Activated effector memory CD4-positive, alpha-beta T cell treated with anti-CD3 and anti-CD28 coated beads, Interleukin-2, amount 50 U/mL, for 16 hours (primary cell): ENCODE measurements at regions not wholly inside any gene's neighbourhood (a gene's known extent, or its start where the extent isn't known, plus 50 kb on each side); places are given as distances from the start of the nearest gene placed in this dataset.
A peak's percentile ranks its signal among the peaks of the same experiment; 100 is the strongest.
"Not testable (repeated sequence)": the region's sequence is repeated elsewhere in the genome, so short reads cannot be mapped to it uniquely, and the experiment has no call there.

ENCODE experiments used
- DNase-seq: peaks from one replicate; pipeline ENCODE4 v3.0.0-alpha.2; 2020

DNA sequence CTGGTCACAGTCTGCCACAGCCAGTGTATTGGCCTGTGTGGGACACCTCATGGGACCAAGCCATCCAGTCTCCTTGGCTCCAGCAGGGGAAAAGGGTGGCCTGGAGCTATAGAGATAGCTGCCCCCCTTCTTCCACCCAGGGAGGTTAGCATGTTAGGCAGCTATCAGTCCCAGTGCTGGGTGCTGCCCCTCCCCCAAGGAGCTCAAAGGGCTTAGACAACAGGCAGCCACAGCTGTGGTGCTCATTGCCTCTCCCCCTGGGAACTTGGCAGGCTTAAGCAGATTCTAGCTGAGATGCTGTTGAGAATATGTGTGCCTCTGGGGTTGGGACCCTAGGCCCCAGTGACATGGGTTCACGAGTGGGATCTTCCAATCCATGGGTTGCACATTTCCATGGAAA is 226.0 kb upstream of the PTGER4 start:
- DNase-seq, result no peak

- DNase-seq, result no peak
Observed at GRCh38 chr5:40452874-40453624, 226.7 kb upstream of the PTGER4 start.

GRCh38 chr5:40447438-40447837 is 232.3 kb upstream of the PTGER4 start:
- DNase-seq, result no peak

DNA sequence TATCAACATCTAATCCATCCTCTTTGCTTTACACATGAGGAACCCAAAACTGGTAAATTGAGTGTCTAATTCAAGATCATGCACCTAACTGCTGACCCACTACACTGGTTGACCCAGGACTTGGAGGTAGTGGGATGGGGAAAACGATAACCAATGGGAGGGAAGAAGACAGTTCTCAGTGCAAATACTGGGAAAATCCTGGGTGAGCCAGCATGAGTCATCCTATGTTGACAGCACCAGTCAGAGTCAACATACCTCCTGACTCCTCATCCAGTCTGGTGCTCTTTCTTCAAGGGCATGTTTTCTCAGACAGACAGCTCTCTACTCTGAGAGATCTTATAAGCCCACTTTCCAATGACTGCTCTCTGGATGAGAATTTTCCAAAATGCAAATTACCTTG is 232.8 kb upstream of the PTGER4 start:
- DNase-seq, result no peak

- DNase-seq, result no peak
Observed at GRCh38 chr5:40442346-40442745, 237.4 kb upstream of the PTGER4 start.

- peak; percentile 74 for DNase-seq
Observed at GRCh38 chr5:40441733-40442132, 238.0 kb upstream of the PTGER4 start.

GRCh38 chr5:40440746-40441145 is 239.0 kb upstream of the PTGER4 start:
- no peak for DNase-seq

DNA sequence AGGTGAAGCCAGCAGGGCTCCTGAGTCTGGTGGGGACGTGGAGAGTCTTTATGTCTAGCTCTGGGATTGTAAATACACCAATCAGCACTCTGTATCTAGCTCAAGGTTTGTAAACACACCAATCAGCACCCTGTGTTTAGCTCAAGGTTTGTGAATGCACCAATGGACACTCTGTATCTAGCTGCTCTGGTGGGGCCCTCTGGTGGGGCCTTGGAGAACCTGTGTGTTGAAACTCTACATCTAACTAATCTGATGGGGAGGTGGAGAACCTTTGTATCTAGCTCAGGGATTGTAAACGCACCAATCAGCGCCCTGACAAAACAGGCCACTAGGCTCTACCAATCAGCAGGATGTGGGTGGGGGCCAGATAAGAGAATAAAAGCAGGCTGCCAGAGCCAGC is 240.6 kb upstream of the PTGER4 start:
- DNase-seq, result peak; percentile 74

DNA sequence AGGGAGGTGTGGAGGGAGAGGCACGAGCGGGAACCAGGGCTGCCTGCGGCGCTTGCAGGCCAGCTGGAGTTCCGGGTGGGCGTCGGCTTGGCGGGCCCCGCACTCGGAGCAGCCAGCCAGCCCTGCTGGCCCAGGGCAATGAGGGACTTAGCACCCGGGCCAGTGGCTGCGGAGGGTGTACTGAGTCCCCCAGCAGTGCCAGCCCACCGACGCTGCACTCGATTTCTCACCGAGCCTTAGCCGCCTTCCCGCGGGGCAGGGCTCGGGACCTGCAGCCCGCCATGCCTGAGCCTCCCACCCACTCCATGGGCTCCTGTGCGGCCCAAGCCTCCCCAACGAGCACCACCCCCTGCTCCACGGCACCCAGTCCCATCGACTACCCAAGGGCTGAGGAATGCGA is 241.1 kb upstream of the PTGER4 start:
- DNase-seq, result not testable (repeated sequence)

DNA sequence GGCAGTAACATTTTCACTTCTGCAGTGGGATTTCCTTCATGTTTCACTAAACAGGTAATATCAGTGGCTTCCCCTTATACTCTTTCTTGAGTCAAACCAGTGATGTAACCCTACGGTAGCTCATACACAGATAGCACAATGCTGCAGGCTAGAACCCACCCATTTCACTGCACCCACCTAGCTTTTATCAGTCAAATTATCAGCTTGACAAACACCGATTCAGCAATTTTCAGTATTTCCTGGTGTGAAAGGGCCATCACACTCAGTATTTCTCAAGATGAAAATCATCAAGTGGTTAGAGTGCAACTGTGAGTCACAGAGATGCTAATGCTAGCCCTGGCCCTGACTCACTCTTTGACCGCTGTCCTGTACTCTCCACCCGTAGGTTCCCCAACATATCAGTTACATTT is 242.3 kb upstream of the PTGER4 start:
- peak; percentile 79 for DNase-seq

DNA sequence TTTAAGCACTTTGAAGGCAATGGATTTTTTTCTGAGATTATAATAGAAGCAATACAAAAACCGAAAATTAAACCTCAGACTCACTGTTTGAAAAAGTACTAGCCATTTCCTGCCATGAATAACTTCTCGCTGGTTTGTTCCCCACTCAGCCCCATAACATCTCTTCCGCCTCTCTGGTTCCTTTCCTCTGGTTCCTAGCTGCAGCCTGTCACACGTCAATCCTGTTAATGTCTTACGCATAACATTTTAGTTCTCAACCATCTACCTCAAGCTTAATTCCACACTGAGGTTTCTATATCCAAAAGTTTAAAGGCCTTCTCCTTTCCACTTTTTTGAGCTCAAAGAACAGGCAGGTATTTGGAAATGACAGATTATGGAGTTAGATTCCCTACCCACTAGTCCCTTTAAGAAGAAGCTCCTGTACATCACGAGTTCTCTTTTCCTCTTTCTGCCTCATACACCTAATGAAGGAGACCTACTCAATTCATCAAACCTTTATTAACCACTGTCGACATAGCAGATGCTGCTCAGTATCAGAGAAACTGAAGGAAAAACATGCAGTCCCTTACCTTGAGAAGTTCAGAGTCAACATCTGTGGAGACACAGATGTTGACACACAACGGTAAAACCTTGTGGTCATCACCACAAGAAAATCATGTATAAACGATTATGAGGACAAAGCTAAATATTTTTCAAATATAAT is 243.0 kb upstream of the PTGER4 start:
- peak; percentile 71 for DNase-seq

GRCh38 chr5:40435706-40436105 is 244.0 kb upstream of the PTGER4 start:
- DNase-seq, result not testable (repeated sequence)

DNA sequence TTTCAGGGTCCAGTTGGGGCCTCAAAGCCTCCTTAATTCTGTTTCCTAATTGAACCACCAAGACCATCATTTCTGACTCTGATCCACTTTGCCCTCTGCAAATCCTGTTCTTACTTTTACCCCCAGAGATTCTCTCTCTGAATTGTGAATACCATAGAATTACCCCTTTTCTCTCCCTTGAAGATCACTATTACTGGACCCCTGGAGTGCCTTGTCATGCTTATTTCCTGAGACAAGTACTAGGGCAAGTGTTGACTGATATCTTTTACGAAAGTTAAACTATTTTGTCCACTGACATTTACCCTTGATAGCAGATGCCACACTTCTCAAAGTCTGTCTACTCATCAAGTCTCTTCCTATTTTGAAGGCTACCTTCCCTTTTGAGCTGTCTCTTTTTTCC is 246.9 kb upstream of the PTGER4 start:
- DNase-seq, result no peak

GRCh38 chr5:40431734-40432133 is 248.0 kb upstream of the PTGER4 start:
- no peak for DNase-seq

GRCh38 chr5:40430101-40430710 is 249.5 kb upstream of the PTGER4 start:
- DNase-seq, result no peak

DNA sequence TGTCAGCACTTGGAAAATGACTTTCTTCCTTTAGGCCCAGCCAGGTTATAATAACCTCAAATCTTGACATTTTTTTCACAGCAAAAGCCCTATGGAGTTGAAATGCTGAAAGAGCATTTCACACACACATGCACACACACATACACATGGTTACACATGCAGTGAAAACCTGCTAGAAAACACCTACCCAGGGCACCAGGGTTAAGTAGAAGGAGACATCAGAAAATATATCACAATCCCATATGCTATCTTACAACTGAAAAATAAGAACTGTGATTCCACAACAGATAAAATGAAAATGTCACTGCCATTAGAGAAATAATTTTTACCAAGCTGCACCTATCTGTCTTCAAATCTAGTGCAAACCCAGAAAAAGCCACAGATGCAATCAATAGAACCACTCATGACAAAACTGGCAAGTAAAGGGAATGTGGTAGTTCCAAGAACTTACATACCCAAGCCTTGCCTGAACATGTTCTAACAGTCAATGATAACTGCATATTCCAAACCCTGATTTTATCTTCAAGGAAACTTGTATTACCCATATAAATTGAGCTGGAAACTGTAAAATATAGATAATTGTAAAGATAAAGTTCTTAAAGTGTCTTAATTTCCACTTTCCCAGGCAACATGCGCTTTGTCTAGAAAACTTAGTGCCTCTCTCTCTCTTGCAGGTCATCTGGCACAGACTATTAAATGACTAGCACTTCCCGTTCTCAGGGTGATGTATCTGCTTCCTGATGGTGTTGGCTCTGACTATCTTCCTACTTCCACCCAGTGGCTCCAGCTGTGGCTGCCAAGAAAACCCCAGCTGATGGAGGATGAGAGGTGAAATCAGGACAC is 250.2 kb upstream of the PTGER4 start:
- no peak for DNase-seq

- DNase-seq, result no peak
Observed at GRCh38 chr5:40428815-40429214, 250.9 kb upstream of the PTGER4 start.

DNA sequence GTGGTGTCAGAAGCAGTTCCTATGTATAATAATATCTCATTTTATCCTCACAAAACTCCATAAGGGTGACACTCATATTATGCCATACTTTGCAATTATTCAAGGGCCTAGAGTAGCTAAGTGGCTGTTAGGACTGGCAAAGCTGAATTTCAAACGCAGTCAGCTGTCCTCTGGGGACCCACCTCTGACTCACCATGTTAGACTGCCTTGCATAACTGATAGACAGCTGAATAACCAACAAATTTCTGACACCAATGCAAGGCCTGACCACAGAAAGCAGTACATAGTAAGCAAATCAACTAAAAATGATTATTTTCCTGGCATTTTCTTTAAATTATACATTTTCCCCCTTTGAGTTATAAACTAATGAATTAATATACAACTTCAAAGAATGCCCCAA is 251.6 kb upstream of the PTGER4 start:
- DNase-seq, result no peak

GRCh38 chr5:40417046-40417810 is 262.5 kb upstream of the PTGER4 start:
- DNase-seq, result not testable (repeated sequence)

- no peak for DNase-seq
Observed at GRCh38 chr5:40416588-40416987, 263.1 kb upstream of the PTGER4 start.

GRCh38 chr5:40416098-40416497 is 263.6 kb upstream of the PTGER4 start:
- DNase-seq, result no peak

DNA sequence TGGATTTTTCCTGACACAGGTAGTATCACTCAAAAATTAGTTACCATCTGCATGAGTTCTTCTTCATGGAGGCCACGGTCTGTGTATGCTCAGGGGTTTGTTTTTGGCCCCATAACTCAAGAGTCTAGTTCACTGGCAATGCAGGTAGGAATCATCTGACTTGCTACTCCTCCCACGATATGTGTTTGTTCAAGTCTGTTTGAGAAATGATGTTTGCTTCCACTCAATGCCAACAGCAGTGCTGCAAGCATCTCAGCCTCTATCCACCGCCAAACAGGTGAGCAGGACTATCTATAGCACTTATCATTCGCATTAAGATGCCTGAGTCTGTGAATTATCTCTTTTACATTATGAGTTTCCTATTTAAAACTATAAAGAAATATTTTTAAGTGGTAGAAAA is 264.8 kb upstream of the PTGER4 start:
- no peak for DNase-seq
